Endothelial cell (in vitro differentiated cells): ENCODE measurements at regions not wholly inside any gene's neighbourhood (a gene's known extent, or its start where the extent isn't known, plus 50 kb on each side); places are given as distances from the start of the nearest gene placed in this dataset.
"Not testable (repeated sequence)": the region's sequence is repeated elsewhere in the genome, so short reads cannot be mapped to it uniquely, and the experiment has no call there.

ENCODE experiments used
- DNase-seq: peaks from one replicate; pipeline ENCODE4 v3.0.0; 2021; ENCODE audit warnings: low spot score
- H3K27ac Mint-ChIP-seq: one replicate; pipeline ENCODE4 v1.8.0; 2021; ENCODE audit warnings: mixed read lengths, inconsistent platforms; ENCODE audit not compliant: unreplicated experiment
- H3K27me3 Mint-ChIP-seq: one replicate; pipeline ENCODE4 v1.8.0; 2021; ENCODE audit warnings: mild to moderate bottlenecking, moderate library complexity, mixed read lengths, inconsistent platforms; ENCODE audit not compliant: unreplicated experiment
- H3K36me3 Mint-ChIP-seq: one replicate; pipeline ENCODE4 v1.8.0; 2021; ENCODE audit warnings: mild to moderate bottlenecking, low read depth, mixed read lengths, inconsistent platforms; ENCODE audit not compliant: unreplicated experiment
- H3K4me1 Mint-ChIP-seq: one replicate; pipeline ENCODE4 v1.8.0; 2021; ENCODE audit warnings: mild to moderate bottlenecking, mixed read lengths, inconsistent platforms; ENCODE audit not compliant: unreplicated experiment
- H3K4me3 Mint-ChIP-seq: one replicate; pipeline ENCODE4 v1.8.0; 2021; ENCODE audit warnings: mild to moderate bottlenecking, mixed read lengths, inconsistent platforms; ENCODE audit not compliant: unreplicated experiment
- H3K9me3 Mint-ChIP-seq: one replicate; pipeline ENCODE4 v1.8.0; 2021; ENCODE audit warnings: mixed read lengths, inconsistent platforms; ENCODE audit not compliant: unreplicated experiment

GRCh38 chr1:243074224-243074623 is 180.9 kb downstream of the CEP170 start:
- H3K27ac Mint-ChIP-seq, H3K4me3 Mint-ChIP-seq, DNase-seq, H3K36me3 Mint-ChIP-seq, H3K4me1 Mint-ChIP-seq, H3K27me3 Mint-ChIP-seq, H3K9me3 Mint-ChIP-seq: not testable (repeated sequence)

GRCh38 chr1:243067056-243067455 is 188.0 kb downstream of the CEP170 start:
- not testable (repeated sequence) for H3K4me1 Mint-ChIP-seq, H3K27ac Mint-ChIP-seq, H3K27me3 Mint-ChIP-seq, DNase-seq, H3K4me3 Mint-ChIP-seq, H3K36me3 Mint-ChIP-seq, H3K9me3 Mint-ChIP-seq

GRCh38 chr1:243061965-243062364 is 193.1 kb downstream of the CEP170 start:
- not testable (repeated sequence) for H3K9me3 Mint-ChIP-seq

DNA sequence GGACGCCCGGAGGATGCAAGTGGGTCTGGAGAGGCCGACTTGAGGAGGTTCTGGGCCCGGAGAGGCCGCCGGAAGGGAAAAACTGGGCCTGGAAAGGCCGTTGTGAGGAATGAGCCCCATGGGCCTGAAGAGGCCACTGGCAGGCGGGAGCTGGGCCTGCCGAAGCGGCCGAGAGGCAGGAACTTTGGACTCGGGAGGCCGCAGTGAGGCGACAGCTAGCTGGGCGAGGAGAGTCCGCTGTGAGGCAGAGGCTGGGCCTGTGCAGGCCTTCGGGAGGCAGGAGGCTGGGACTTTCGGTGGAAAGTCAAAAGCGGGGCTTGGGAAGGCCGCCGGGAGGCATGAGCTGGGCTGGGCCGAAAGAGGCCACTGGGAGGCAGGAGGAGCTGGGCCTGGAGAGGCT is 199.6 kb downstream of the CEP170 start:
- H3K4me3 Mint-ChIP-seq, H3K27me3 Mint-ChIP-seq, H3K4me1 Mint-ChIP-seq, H3K27ac Mint-ChIP-seq, H3K9me3 Mint-ChIP-seq, H3K36me3 Mint-ChIP-seq, DNase-seq: not testable (repeated sequence)

More at GRCh38 chr1:243061965-243062364, 193.1 kb downstream of the CEP170 start:
- not testable (repeated sequence) for H3K4me3 Mint-ChIP-seq, H3K27ac Mint-ChIP-seq, H3K4me1 Mint-ChIP-seq, DNase-seq, H3K27me3 Mint-ChIP-seq, H3K36me3 Mint-ChIP-seq

GRCh38 chr1:243055091-243055490 is 200.0 kb downstream of the CEP170 start:
- not testable (repeated sequence) for H3K27ac Mint-ChIP-seq, H3K4me1 Mint-ChIP-seq, DNase-seq, H3K9me3 Mint-ChIP-seq, H3K36me3 Mint-ChIP-seq, H3K4me3 Mint-ChIP-seq, H3K27me3 Mint-ChIP-seq

DNA sequence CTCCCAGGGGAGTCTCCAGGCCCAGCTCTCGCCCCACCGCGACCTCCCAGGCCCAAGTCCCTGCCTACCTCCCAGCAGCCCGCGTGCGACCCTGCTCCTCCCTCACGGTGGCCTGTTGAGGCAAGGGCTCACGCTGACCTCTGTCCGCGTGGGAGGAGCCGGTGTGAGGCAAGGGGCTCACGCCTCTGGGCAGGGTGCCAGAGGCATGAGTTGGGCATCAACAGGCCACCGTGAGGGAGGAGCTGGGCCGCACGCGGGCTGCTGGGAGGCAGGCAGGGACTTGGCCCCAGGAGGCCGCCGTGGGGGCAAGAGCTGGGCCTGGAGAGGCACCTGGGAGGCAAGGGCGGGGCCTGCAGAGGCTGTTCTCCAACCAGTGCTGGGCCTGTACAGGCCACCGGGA is 200.4 kb downstream of the CEP170 start:
- H3K36me3 Mint-ChIP-seq, H3K4me3 Mint-ChIP-seq, H3K4me1 Mint-ChIP-seq, DNase-seq, H3K27me3 Mint-ChIP-seq, H3K9me3 Mint-ChIP-seq, H3K27ac Mint-ChIP-seq: not testable (repeated sequence)

GRCh38 chr1:243053048-243053447 is 202.0 kb downstream of the CEP170 start:
- not testable (repeated sequence) for H3K4me1 Mint-ChIP-seq, H3K4me3 Mint-ChIP-seq, H3K27me3 Mint-ChIP-seq, H3K27ac Mint-ChIP-seq, H3K36me3 Mint-ChIP-seq, DNase-seq, H3K9me3 Mint-ChIP-seq

GRCh38 chr1:243050613-243051012 is 204.5 kb downstream of the CEP170 start:
- not testable (repeated sequence) for H3K9me3 Mint-ChIP-seq, H3K27ac Mint-ChIP-seq, H3K4me3 Mint-ChIP-seq, DNase-seq, H3K36me3 Mint-ChIP-seq, H3K27me3 Mint-ChIP-seq, H3K4me1 Mint-ChIP-seq

DNA sequence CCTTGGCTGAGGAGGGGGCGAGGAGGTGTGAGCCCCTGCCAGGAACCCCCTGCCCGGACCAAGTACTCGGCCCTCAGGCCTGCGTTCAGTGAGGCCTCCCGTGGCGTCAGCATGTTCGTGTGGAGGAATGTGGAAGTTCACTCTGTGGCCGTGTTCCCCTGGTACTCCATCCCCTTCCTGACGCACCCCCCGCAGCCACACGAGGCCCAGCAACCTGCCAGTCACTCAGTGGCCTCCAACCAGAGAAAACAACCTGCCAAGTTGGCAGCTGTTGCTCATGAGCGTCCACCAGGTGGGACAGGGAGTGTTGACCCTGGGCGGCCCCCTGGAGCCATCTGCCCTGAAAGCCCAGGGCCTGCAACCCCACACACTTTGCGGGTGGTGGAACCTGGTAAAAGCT is 205.4 kb downstream of the CEP170 start:
- H3K4me1 Mint-ChIP-seq, H3K9me3 Mint-ChIP-seq, H3K4me3 Mint-ChIP-seq, DNase-seq, H3K36me3 Mint-ChIP-seq, H3K27me3 Mint-ChIP-seq, H3K27ac Mint-ChIP-seq: not testable (repeated sequence)

- not testable (repeated sequence) for H3K4me1 Mint-ChIP-seq, H3K9me3 Mint-ChIP-seq, H3K36me3 Mint-ChIP-seq, H3K4me3 Mint-ChIP-seq, H3K27me3 Mint-ChIP-seq, DNase-seq, H3K27ac Mint-ChIP-seq
These were observed 233.7 kb downstream of the CEP170 start for GRCh38 chr1:243021365-243021764.

GRCh38 chr1:243019030-243019635 is 235.9 kb downstream of the CEP170 start:
- not testable (repeated sequence) for H3K27me3 Mint-ChIP-seq, H3K36me3 Mint-ChIP-seq, H3K9me3 Mint-ChIP-seq, H3K4me3 Mint-ChIP-seq, H3K27ac Mint-ChIP-seq, H3K4me1 Mint-ChIP-seq
- DNase-seq: peak; percentile 85

DNA sequence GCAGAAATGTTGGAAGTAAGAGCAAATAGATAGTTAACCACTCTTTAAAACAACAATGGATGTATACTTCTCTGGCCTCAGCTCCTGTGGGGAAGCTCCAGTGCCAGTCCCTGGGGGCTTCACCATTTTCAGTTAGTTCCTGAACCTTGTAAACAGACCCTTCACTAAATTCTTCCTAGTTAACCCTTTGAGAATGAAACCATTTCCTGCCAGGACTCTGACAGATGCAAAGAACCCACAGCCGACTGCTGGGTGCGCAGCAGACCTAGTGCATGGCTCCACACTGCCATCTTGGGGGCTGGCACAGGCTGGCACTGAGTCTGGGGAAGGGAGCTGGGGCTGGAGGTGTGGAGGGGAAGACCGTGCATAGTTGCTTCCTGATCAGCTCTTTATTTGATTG is 244.4 kb downstream of the CEP170 start:
- not testable (repeated sequence) for H3K4me3 Mint-ChIP-seq, H3K27ac Mint-ChIP-seq, DNase-seq, H3K27me3 Mint-ChIP-seq, H3K36me3 Mint-ChIP-seq, H3K9me3 Mint-ChIP-seq, H3K4me1 Mint-ChIP-seq

DNA sequence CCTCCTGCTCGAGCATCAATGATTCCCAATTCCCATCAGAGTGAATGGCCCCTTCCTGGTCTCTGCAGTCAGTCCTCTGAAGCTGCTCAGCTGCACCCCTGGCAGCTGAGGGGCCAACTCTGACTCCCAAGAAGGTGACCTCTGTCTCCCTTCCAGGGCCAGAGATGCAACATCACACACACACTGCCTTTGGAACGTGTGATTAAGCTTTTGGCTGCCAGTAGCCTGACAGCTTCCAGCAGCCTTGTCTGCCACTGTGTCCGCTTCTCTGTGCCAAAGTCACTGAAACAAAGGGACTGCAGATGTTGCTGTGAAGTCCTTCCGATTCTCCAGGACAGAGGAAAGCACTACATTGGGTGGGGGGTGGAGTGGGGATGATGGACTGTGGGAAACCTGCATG is 254.1 kb downstream of the CEP170 start:
- not testable (repeated sequence) for H3K27ac Mint-ChIP-seq, H3K36me3 Mint-ChIP-seq, H3K27me3 Mint-ChIP-seq, H3K4me3 Mint-ChIP-seq, H3K4me1 Mint-ChIP-seq, DNase-seq, H3K9me3 Mint-ChIP-seq
